ENCODE measurements at regions not wholly inside any gene's neighbourhood (a gene's known extent, or its start where the extent isn't known, plus 50 kb on each side); places are given as distances from the start of the nearest gene placed in this dataset.

DNA sequence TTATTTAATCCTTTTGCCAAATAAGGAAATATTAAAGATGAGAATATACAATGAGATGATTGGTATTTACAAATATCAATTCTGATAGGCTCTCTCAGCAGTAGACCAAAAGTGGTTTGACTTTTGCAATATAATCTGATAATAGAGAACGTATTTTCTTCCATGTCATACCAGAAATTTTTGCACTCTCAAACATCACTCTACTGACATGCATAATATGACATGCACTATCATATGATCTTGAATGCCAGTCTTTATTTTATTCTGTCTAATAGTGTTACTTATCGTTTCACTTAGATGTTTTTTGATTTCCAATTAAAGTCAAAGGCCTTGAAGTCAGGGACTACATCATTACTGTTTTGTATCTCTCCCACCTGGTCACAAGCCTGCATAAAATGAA is 259.2 kb downstream of the PCDH7 start:
- Histone ChIP-seq H3K9ac (no peak overlapping the region), H3K9me2 (ENCODE audit: insufficient read depth) (no peaks in the 10 kb centered on the region), H4K20me1 (ENCODE audit: insufficient read depth) (no peaks in the 10 kb centered on the region), H3K27me3 (replicated peaks; ENCODE audit: insufficient read depth) (no peaks in the 10 kb centered on the region), H3K9me3 (ENCODE audit: low read depth) (no peaks in the 10 kb centered on the region), H3K4me3 (no peak overlapping the region), H2AFZ (no peak overlapping the region), H3K79me2 (ENCODE audit: insufficient read depth) (no peaks in the 10 kb centered on the region), H3K4me1 (ENCODE audit: insufficient read depth) (no peaks in the 10 kb centered on the region), H3K27ac (no peak overlapping the region), H3F3A (ENCODE audit: insufficient read depth) (no peaks in the 10 kb centered on the region), H3K36me3 (ENCODE audit: low read depth) (no peaks in the 10 kb centered on the region), H3K4me2 (ENCODE audit: unreplicated experiment) (no peak overlapping the region)
- in situ Hi-C loops (cut with MboI): no loop called here
- 26 to 34% methylated on average over 2 of the region's 2 CpGs for WGBS, 2 experiments (ENCODE audit: low coverage in 1 of 2, low lambda C conversion rate in 2 of 2, missing lambda C conversion rate in 2 of 2)
- no peak for TF ChIP-seq EZH2phosphoT487 (IDR thresholded peaks at IDR 0.05; ENCODE audit: insufficient read depth, low read depth)
- no peak for TF ChIP-seq EZH2 (IDR thresholded peaks at IDR 0.05; ENCODE audit: insufficient read depth, poor library complexity, severe bottlenecking)
- DNase-seq: no peak

- H3K9me3 ChIP-seq (ENCODE audit: low read depth): no peaks in the 10 kb centered on the region
- H4K20me1 ChIP-seq (ENCODE audit: insufficient read depth): no peaks in the 10 kb centered on the region
- TF ChIP-seq EZH2 (IDR thresholded peaks at IDR 0.05; ENCODE audit: insufficient read depth, poor library complexity, severe bottlenecking) (no peak), EZH2phosphoT487 (IDR thresholded peaks at IDR 0.05; ENCODE audit: insufficient read depth, low read depth) (no peak)
- no peaks in the 10 kb centered on the region for H3K9me2 ChIP-seq (ENCODE audit: insufficient read depth)
- H3K27me3 ChIP-seq (replicated peaks; ENCODE audit: insufficient read depth): no peaks in the 10 kb centered on the region
- in situ Hi-C loops (cut with MboI): no loop called here
- no peaks in the 10 kb centered on the region for H3K79me2 ChIP-seq (ENCODE audit: insufficient read depth)
- DNase-seq: no peak
- no peaks in the 10 kb centered on the region for H3K4me1 ChIP-seq (ENCODE audit: insufficient read depth)
- WGBS, 2 experiments (ENCODE audit: low coverage in 1 of 2, low lambda C conversion rate in 2 of 2, missing lambda C conversion rate in 2 of 2): 52 to 67% methylated on average over 1 of the region's 1 CpG
- H3K27ac ChIP-seq: no peak overlapping the region
- no peak overlapping the region for H2AFZ ChIP-seq
- H3K9ac ChIP-seq: no peak overlapping the region
- no peak overlapping the region for H3K4me3 ChIP-seq
- no peaks in the 10 kb centered on the region for H3K36me3 ChIP-seq (ENCODE audit: low read depth)
- no peaks in the 10 kb centered on the region for H3F3A ChIP-seq (ENCODE audit: insufficient read depth)
- no peak overlapping the region for H3K4me2 ChIP-seq (ENCODE audit: unreplicated experiment)
Measured at GRCh38 chr4:30989508-30989907, 269.3 kb downstream of the PCDH7 start.

- Histone ChIP-seq H3K9me2 (ENCODE audit: insufficient read depth) (no peaks in the 10 kb centered on the region), H3K9me3 (ENCODE audit: low read depth) (no peaks in the 10 kb centered on the region), H3F3A (ENCODE audit: insufficient read depth) (no peaks in the 10 kb centered on the region), H3K27me3 (replicated peaks; ENCODE audit: insufficient read depth) (no peaks in the 10 kb centered on the region), H3K36me3 (ENCODE audit: low read depth) (no peaks in the 10 kb centered on the region), H3K4me1 (ENCODE audit: insufficient read depth) (no peaks in the 10 kb centered on the region), H3K27ac (no peak overlapping the region), H3K4me3 (no peak overlapping the region), H3K9ac (no peak overlapping the region), H3K79me2 (ENCODE audit: insufficient read depth) (no peaks in the 10 kb centered on the region), H4K20me1 (ENCODE audit: insufficient read depth) (no peaks in the 10 kb centered on the region), H3K4me2 (ENCODE audit: unreplicated experiment) (no peak overlapping the region), H2AFZ (no peak overlapping the region)
- in situ Hi-C loops (cut with MboI): no loop called here
- no peak for TF ChIP-seq EZH2phosphoT487 (IDR thresholded peaks at IDR 0.05; ENCODE audit: insufficient read depth, low read depth)
- TF ChIP-seq EZH2 (IDR thresholded peaks at IDR 0.05; ENCODE audit: insufficient read depth, poor library complexity, severe bottlenecking): no peak
- no peak for DNase-seq
- 23% methylated on average over 2 of the region's 2 CpGs for WGBS, 2 experiments (ENCODE audit: low coverage in 1 of 2, low lambda C conversion rate in 2 of 2, missing lambda C conversion rate in 2 of 2)
Measured at GRCh38 chr4:30996841-30997240, 276.7 kb downstream of the PCDH7 start.

- DNase-seq: no peak
- H4K20me1 ChIP-seq (ENCODE audit: insufficient read depth): no peaks in the 10 kb centered on the region
- no peaks in the 10 kb centered on the region for H3F3A ChIP-seq (ENCODE audit: insufficient read depth)
- H3K27ac ChIP-seq: no peak overlapping the region
- no peaks in the 10 kb centered on the region for H3K9me2 ChIP-seq (ENCODE audit: insufficient read depth)
- H3K27me3 ChIP-seq (replicated peaks; ENCODE audit: insufficient read depth): no peaks in the 10 kb centered on the region
- WGBS, 2 experiments (ENCODE audit: low coverage in 1 of 2, low lambda C conversion rate in 2 of 2, missing lambda C conversion rate in 2 of 2): 9 to 10% methylated on average over 5 of the region's 5 CpGs
- no peak overlapping the region for H3K4me2 ChIP-seq (ENCODE audit: unreplicated experiment)
- no peak overlapping the region for H3K4me3 ChIP-seq
- H3K9me3 ChIP-seq (ENCODE audit: low read depth): no peaks in the 10 kb centered on the region
- no peak overlapping the region for H2AFZ ChIP-seq
- no peak overlapping the region for H3K9ac ChIP-seq
- no peaks in the 10 kb centered on the region for H3K4me1 ChIP-seq (ENCODE audit: insufficient read depth)
- no peaks in the 10 kb centered on the region for H3K36me3 ChIP-seq (ENCODE audit: low read depth)
- in situ Hi-C loops (cut with MboI): no loop called here
- no peaks in the 10 kb centered on the region for H3K79me2 ChIP-seq (ENCODE audit: insufficient read depth)
- TF ChIP-seq EZH2 (IDR thresholded peaks at IDR 0.05; ENCODE audit: insufficient read depth, poor library complexity, severe bottlenecking) (no peak), EZH2phosphoT487 (IDR thresholded peaks at IDR 0.05; ENCODE audit: insufficient read depth, low read depth) (no peak)
Measured at GRCh38 chr4:31005037-31005436, 284.9 kb downstream of the PCDH7 start.

DNA sequence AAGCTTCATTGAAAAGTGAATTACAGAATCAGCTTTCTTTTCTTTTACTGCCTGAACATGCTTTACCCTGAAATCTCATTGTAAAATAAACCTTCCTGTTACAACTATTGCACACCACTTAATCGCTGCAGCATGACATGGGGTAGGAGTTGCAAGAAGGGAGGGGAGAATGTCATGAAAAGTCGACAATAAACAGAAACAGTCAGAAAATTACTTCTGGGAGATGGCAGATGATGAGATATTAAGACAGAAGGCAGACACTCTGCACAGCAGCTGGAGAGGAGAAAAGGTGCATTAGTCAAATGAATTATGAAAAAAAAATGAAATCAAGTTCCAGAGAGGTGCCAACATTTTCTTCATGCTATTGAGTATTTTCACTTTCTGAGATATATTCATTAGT is 287.7 kb downstream of the PCDH7 start:
- no peaks in the 10 kb centered on the region for H3K27me3 ChIP-seq (replicated peaks; ENCODE audit: insufficient read depth)
- H3K4me1 ChIP-seq (ENCODE audit: insufficient read depth): no peaks in the 10 kb centered on the region
- no peak overlapping the region for H3K27ac ChIP-seq
- TF ChIP-seq EZH2 (IDR thresholded peaks at IDR 0.05; ENCODE audit: insufficient read depth, poor library complexity, severe bottlenecking): no peak
- TF ChIP-seq EZH2phosphoT487 (IDR thresholded peaks at IDR 0.05; ENCODE audit: insufficient read depth, low read depth): no peak
- no peak for DNase-seq
- no peak overlapping the region for H3K4me2 ChIP-seq (ENCODE audit: unreplicated experiment)
- no peaks in the 10 kb centered on the region for H4K20me1 ChIP-seq (ENCODE audit: insufficient read depth)
- no peak overlapping the region for H3K4me3 ChIP-seq
- no peaks in the 10 kb centered on the region for H3K9me3 ChIP-seq (ENCODE audit: low read depth)
- no peak overlapping the region for H3K9ac ChIP-seq
- 12 to 19% methylated on average over 2 of the region's 2 CpGs for WGBS, 2 experiments (ENCODE audit: low coverage in 1 of 2, low lambda C conversion rate in 2 of 2, missing lambda C conversion rate in 2 of 2)
- no peaks in the 10 kb centered on the region for H3F3A ChIP-seq (ENCODE audit: insufficient read depth)
- in situ Hi-C loops (cut with MboI): no loop called here
- no peaks in the 10 kb centered on the region for H3K9me2 ChIP-seq (ENCODE audit: insufficient read depth)
- no peaks in the 10 kb centered on the region for H3K36me3 ChIP-seq (ENCODE audit: low read depth)
- no peak overlapping the region for H2AFZ ChIP-seq
- H3K79me2 ChIP-seq (ENCODE audit: insufficient read depth): no peaks in the 10 kb centered on the region
